ENCODE measurements at regions not wholly inside any gene's neighbourhood (a gene's known extent, or its start where the extent isn't known, plus 50 kb on each side); places are given as distances from the start of the nearest gene placed in this dataset.

DNA sequence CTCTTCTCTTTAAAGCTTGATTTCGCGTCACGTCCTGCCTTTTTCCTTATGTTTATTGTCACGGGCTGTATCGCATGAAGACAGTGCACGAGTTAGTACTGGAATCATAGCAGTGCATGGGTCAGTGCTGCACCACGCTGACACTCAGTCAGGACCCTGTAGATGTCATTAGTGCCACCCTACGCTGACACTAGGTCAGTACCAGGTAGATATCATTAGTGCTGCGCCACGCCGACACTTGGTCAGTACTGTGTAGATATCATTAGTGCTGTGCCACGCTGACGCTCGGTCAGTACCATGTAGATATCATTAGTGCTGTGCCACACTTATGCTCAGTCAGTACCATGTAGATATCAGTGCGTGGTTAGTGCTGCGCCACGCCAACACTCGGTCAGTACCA is 106.2 kb upstream of the ZNF469 start:
- no peak for TF ChIP-seq CTCF (conservative IDR thresholded peaks at IDR 0.05)

More for the DNA sequence above, 106.2 kb upstream of the ZNF469 start:
- H2BK12ac ChIP-seq (ENCODE audit: insufficient read length, low read depth, low read length), result no peak overlapping the region
- Mint-ChIP-seq H3K4me1 (no peaks in the 10 kb centered on the region), H3K27me3 (ENCODE audit: low read depth) (no peaks in the 10 kb centered on the region; the same call in 1 of the 2 replicates), H3K4me3 (no peak overlapping the region), H3K9me3 (peaks cover 18 to 20% of the 10 kb centered on the region in 2 experiments; a peak in 4 of 5 replicates), H3K27ac (no peak overlapping the region), H3K36me3 (ENCODE audit: insufficient read depth in 1 of 3, low read depth in 3 of 3) (peaks cover 0 to 4% (median 0%) of the 10 kb centered on the region in 3 experiments; a peak in 1 of 7 replicates)
- H3K9me3 ChIP-seq (ENCODE audit: control insufficient read depth, low read depth, low read length), result no peaks in the 10 kb centered on the region
- H3T11ph ChIP-seq (ENCODE audit: low read length), result no peak overlapping the region
- H3K4ac ChIP-seq (ENCODE audit: low read depth, low read length), result no peak overlapping the region
- no peaks in the 10 kb centered on the region for H3K79me2 ChIP-seq (ENCODE audit: insufficient read depth, low read length)
- H3K4me2 ChIP-seq (ENCODE audit: insufficient read depth, insufficient read length, low read length), result no peak overlapping the region
- no peak overlapping the region for H2AFZ ChIP-seq (ENCODE audit: low read length)
- H3K18ac ChIP-seq (ENCODE audit: insufficient read length, low read depth, low read length), result no peak overlapping the region
- H3K56ac ChIP-seq (ENCODE audit: insufficient read length, low read depth, low read length), result no peak overlapping the region
- H3K27ac ChIP-seq (ENCODE audit: insufficient read length, low read depth, low read length), result no peak overlapping the region
- H4K8ac ChIP-seq (replicated peaks; ENCODE audit: insufficient read length, low read depth, low read length), result peak overlapping the region; percentile 69
- WGBS (ENCODE audit: extremely low coverage, insufficient read length, low lambda C conversion rate), result no CpG with 5 or more reads among the region's 18 CpGs
- H3K9ac ChIP-seq (ENCODE audit: extremely low read depth, insufficient read length, low read length), result no peak overlapping the region
- H2AK5ac ChIP-seq (ENCODE audit: insufficient read length, low read length), result no peak overlapping the region
- no peaks in the 10 kb centered on the region for H3K23me2 ChIP-seq (ENCODE audit: insufficient read length, low read depth, low read length, poor library complexity, severe bottlenecking)
- H3K23ac ChIP-seq (ENCODE audit: insufficient read length, low read depth, low read length), result no peak overlapping the region
- no peak overlapping the region for H4K5ac ChIP-seq (ENCODE audit: insufficient read length, low read depth, low read length)
- H2BK120ac ChIP-seq (ENCODE audit: low read depth, low read length, poor library complexity, severe bottlenecking), result no peak overlapping the region
- H3K27me3 ChIP-seq (ENCODE audit: insufficient read depth, low read length), result no peaks in the 10 kb centered on the region
- no peaks in the 10 kb centered on the region for H3K79me1 ChIP-seq (ENCODE audit: insufficient read depth, low read depth, low read length, poor library complexity, severe bottlenecking)
- H4K20me1 ChIP-seq (ENCODE audit: control insufficient read depth, insufficient read depth, insufficient read length), result no peaks in the 10 kb centered on the region
- no peak overlapping the region for H2BK20ac ChIP-seq (ENCODE audit: low read depth, low read length, poor library complexity, severe bottlenecking)
- no peak overlapping the region for H4K91ac ChIP-seq (ENCODE audit: insufficient read length, low read depth, low read length)
- no peak overlapping the region for H2BK5ac ChIP-seq (ENCODE audit: insufficient read length, low read length)
- H3K14ac ChIP-seq (ENCODE audit: insufficient read depth, low read length), result no peak overlapping the region
- H2BK15ac ChIP-seq (ENCODE audit: low read depth, low read length), result no peak overlapping the region
- H3K4me1 ChIP-seq (ENCODE audit: insufficient read depth, low read length), result no peaks in the 10 kb centered on the region
- DNase-seq, result no peak

Data from H9 (cell line).